H1 (cell line): ENCODE measurements at regions not wholly inside any gene's neighbourhood (a gene's known extent, or its start where the extent isn't known, plus 50 kb on each side); places are given as distances from the start of the nearest gene placed in this dataset.

Experiments
- CTCF ChIA-PET: fragments of 300-600 bp; sonication (Branson Sonifier 250); formaldehyde crosslinking; loops from one replicate; lab custom pipeline; 2021; ENCODE audit not compliant: partially characterized antibody; lab: Charles Lee
- POLR2A ChIA-PET: fragments of 300-600 bp; sonication (Branson Sonifier 250); formaldehyde crosslinking; loops from one replicate; lab custom pipeline; 2021; ENCODE audit warnings: inconsistent platforms; ENCODE audit not compliant: partially characterized antibody; lab: Charles Lee
- DNase-seq, 2 experiments: peaks; one replicate each; pipeline versions ENCODE4 v3.0.0 to v3.0.0-alpha.2; 2010 to 2022; ENCODE audit warnings: low spot score in 2 of 2, low read depth in 1 of 2, mixed read lengths in 1 of 2
- FAIRE-seq: peaks from 2 replicates; lab custom pipeline; 2011; peaks lifted over from hg19 to GRCh38; lab: Jason Lieb, UNC
- H2AFZ ChIP-seq: 2 replicates; pipeline ENCODE4 v1.8.1; 2012; ENCODE audit warnings: low read length, inconsistent platforms
- H2AK5ac ChIP-seq: 2 replicates; pipeline ENCODE4 v1.6.1; 2013; ENCODE audit warnings: low read depth, low read length
- H2BK120ac ChIP-seq: replicated peaks from 2 replicates; pipeline ENCODE3; 2013; ENCODE audit warnings: low read depth, low read length, inconsistent platforms
- H2BK12ac ChIP-seq: 2 replicates; pipeline ENCODE4 v1.6.1; 2013; ENCODE audit warnings: low read depth, low read length
- H2BK15ac ChIP-seq: 2 replicates; pipeline ENCODE4 v1.6.1; 2013; ENCODE audit warnings: low read length
- H2BK20ac ChIP-seq: 2 replicates; pipeline ENCODE4 v1.6.1; 2013; ENCODE audit warnings: low read length
- H2BK5ac ChIP-seq: 2 replicates; pipeline ENCODE4 v1.6.1; 2013; ENCODE audit warnings: low read depth, low read length
- H3K14ac ChIP-seq: 2 replicates; pipeline ENCODE4 v1.6.1; 2013; ENCODE audit warnings: inconsistent platforms; ENCODE audit not compliant: insufficient read length
- H3K18ac ChIP-seq: 2 replicates; pipeline ENCODE4 v1.6.1; 2013; ENCODE audit warnings: low read length; ENCODE audit errors: extremely low read depth
- H3K23ac ChIP-seq: 2 replicates; pipeline ENCODE4 v1.6.1; 2013; ENCODE audit warnings: inconsistent platforms; ENCODE audit not compliant: insufficient read length
- H3K23me2 ChIP-seq: 2 replicates; pipeline ENCODE4 v1.6.1; 2013; ENCODE audit warnings: low read depth, low read length
- H3K27ac ChIP-seq: 2 replicates; pipeline ENCODE4 v1.6.1; 2011; ENCODE audit warnings: low read depth, low read length, inconsistent platforms
- H3K27me3 ChIP-seq, 4 experiments: replicated peaks in 1 of 4; 1 replicate in 1 of 4; 2 replicates in 3 of 4; pipeline versions ENCODE4 v1.6.1 to v1.8.1; 2011 to 2013; ENCODE audit warnings: low read length in 3 of 4, mild to moderate bottlenecking in 3 of 4, inconsistent platforms in 2 of 4, mixed read lengths in 2 of 4, moderate library complexity in 1 of 4; ENCODE audit not compliant: control insufficient read depth in 3 of 4, insufficient read depth in 3 of 4; ENCODE audit errors: extremely low read depth in 1 of 4
- H3K36me3 ChIP-seq, 4 experiments: 2 replicates each; pipeline versions ENCODE4 v1.6.1 to v1.8.1; 2011 to 2013; ENCODE audit warnings: mild to moderate bottlenecking in 4 of 4, low read length in 3 of 4, moderate library complexity in 2 of 4, control low read depth in 1 of 4, inconsistent platforms in 1 of 4; ENCODE audit not compliant: insufficient read depth in 4 of 4, control insufficient read depth in 2 of 4
- H3K4ac ChIP-seq: replicated peaks from 2 replicates; pipeline ENCODE3; 2013; ENCODE audit warnings: low read length, low read depth, mixed read lengths, inconsistent platforms; ENCODE audit not compliant: insufficient read length
- H3K4me1 ChIP-seq, 4 experiments: replicated peaks in 1 of 4; 1 replicate in 1 of 4; 2 replicates in 3 of 4; pipeline versions ENCODE4 v1.6.1 to v1.8.1; 2011 to 2013; ENCODE audit warnings: low read length in 3 of 4, inconsistent platforms in 2 of 4, mixed read lengths in 1 of 4; ENCODE audit not compliant: insufficient read depth in 4 of 4, control insufficient read depth in 3 of 4
- H3K4me2 ChIP-seq, 2 experiments: 2 replicates each; pipeline versions ENCODE4 v1.6.1 to v1.8.1; 2011 to 2013; ENCODE audit warnings: low read depth in 2 of 2, low read length in 2 of 2, control low read depth in 1 of 2, inconsistent platforms in 1 of 2, mild to moderate bottlenecking in 1 of 2; ENCODE audit not compliant: insufficient read depth in 1 of 2
- H3K4me3 ChIP-seq, 4 experiments: fragments of 200-600, 300-600 bp in 1 of 4; sonication (generic), shearing (Covaris generic), sonication (Bioruptor Twin) in 1 of 4; 2 replicates each; pipeline versions ENCODE4 v1.5.1 to v1.8.1; 2011 to 2016; ENCODE audit warnings: low read length in 4 of 4, low read depth in 3 of 4, control low read depth in 2 of 4, inconsistent platforms in 2 of 4, mild to moderate bottlenecking in 2 of 4, mixed read lengths in 1 of 4, moderate library complexity in 1 of 4; ENCODE audit not compliant: insufficient read depth in 2 of 4; ENCODE audit errors: extremely low read depth in 1 of 4
- H3K56ac ChIP-seq: replicated peaks from 2 replicates; pipeline ENCODE3; 2013; ENCODE audit warnings: low read depth, mild to moderate bottlenecking, mixed read lengths, low read length, inconsistent platforms; ENCODE audit not compliant: insufficient read length
- H3K79me1 ChIP-seq: 2 replicates; pipeline ENCODE4 v1.6.1; 2013; ENCODE audit warnings: low read depth, low read length, control low read depth
- H3K79me2 ChIP-seq, 2 experiments: 2 replicates each; pipeline versions ENCODE4 v1.6.1 to v1.8.1; 2012 to 2013; ENCODE audit warnings: low read length in 2 of 2, mild to moderate bottlenecking in 2 of 2, inconsistent platforms in 1 of 2; ENCODE audit not compliant: insufficient read depth in 2 of 2, control insufficient read depth in 1 of 2
- H3K9ac ChIP-seq, 4 experiments: replicated peaks in 1 of 4; 1 replicate in 1 of 4; 2 replicates in 3 of 4; pipeline versions ENCODE4 v1.6.1 to v1.8.1; 2011 to 2013; ENCODE audit warnings: low read depth in 3 of 4, low read length in 3 of 4, control low read depth in 2 of 4, mild to moderate bottlenecking in 2 of 4, moderate library complexity in 2 of 4, inconsistent platforms in 1 of 4; ENCODE audit errors: extremely low read depth in 1 of 4
- H3K9me3 ChIP-seq, 2 experiments: 2 replicates each; pipeline versions ENCODE4 v1.6.1 to v1.8.1; 2012 to 2013; ENCODE audit warnings: mild to moderate bottlenecking in 2 of 2, moderate library complexity in 2 of 2, control low read depth in 1 of 2, inconsistent platforms in 1 of 2, low read depth in 1 of 2, low read length in 1 of 2, mixed read lengths in 1 of 2; ENCODE audit not compliant: insufficient read depth in 2 of 2
- H4K20me1 ChIP-seq, 2 experiments: replicated peaks in 1 of 2; 2 replicates each; pipeline versions ENCODE3 to v1.8.1; 2011 to 2013; ENCODE audit warnings: inconsistent platforms in 2 of 2, low read length in 2 of 2, mild to moderate bottlenecking in 1 of 2; ENCODE audit not compliant: insufficient read depth in 2 of 2, control insufficient read depth in 1 of 2
- H4K5ac ChIP-seq: 2 replicates; pipeline ENCODE4 v1.6.1; 2013; ENCODE audit warnings: low read length, low read depth, mixed read lengths, inconsistent platforms; ENCODE audit not compliant: insufficient read length
- H4K8ac ChIP-seq: 2 replicates; pipeline ENCODE4 v1.8.0; 2013; ENCODE audit warnings: mild to moderate bottlenecking, moderate library complexity, low read length, inconsistent platforms; ENCODE audit not compliant: insufficient read depth; ENCODE audit errors: extremely low read depth
- H4K91ac ChIP-seq: replicated peaks from 2 replicates; pipeline ENCODE3; 2013; ENCODE audit warnings: low read length, mixed read lengths, inconsistent platforms; ENCODE audit not compliant: insufficient read length
- WGBS, 2 experiments: shearing (Covaris generic) in 1 of 2; methylation state at CpG; one replicate each; pipeline versions ENCODE4 v1.1.6 to v1.1.7; 2013 to 2015; ENCODE audit warnings: low lambda C conversion rate in 2 of 2, mixed read lengths in 2 of 2, inconsistent platforms in 1 of 2, low coverage in 1 of 2, missing lambda C conversion rate in 1 of 2; ENCODE audit not compliant: insufficient replicate concordance in 2 of 2, insufficient coverage in 1 of 2, insufficient read length in 1 of 2; ENCODE audit errors: extremely low coverage in 1 of 2, missing lambda C conversion rate in 1 of 2; 5-methylcytosine and 5-hydroxymethylcytosine counted together

DNA sequence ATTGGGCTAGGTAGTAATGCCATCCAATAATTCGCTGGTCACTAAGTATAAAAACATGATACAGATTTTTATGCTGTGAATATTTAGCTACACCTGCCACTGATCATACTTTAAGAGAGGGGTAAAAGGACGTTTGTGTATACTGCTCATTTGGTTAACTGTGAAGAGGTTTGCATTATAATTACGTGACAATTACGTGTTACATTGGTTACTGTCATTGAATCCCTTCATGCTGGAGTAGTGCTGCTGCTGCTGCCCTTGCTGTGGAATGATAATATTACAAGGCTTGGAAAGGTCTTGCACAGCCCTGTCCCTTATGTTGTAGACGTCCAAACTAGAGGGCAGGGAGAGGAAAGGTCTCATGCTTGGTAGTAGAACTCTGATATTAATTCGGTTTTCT, 312.2 kb upstream of the ATP2B1 start:
- ChIA-PET POLR2A (no interaction called here), CTCF (interaction anchor here (0.6 to 1.5 kb wide), 4 partner anchors 8 to 181 kb away, joined by 3 to 7 read pairs (median 3); no protein-coding TSS in a partner anchor)
- Histone ChIP-seq H3K27me3 (no peaks in the 10 kb centered on the region), H2BK120ac (no peak overlapping the region), H4K20me1 (no peaks in the 10 kb centered on the region), H3K23me2 (no peaks in the 10 kb centered on the region), H2AFZ (no peak overlapping the region), H3K14ac (no peak overlapping the region), H3K4me3 (no peak overlapping the region), H4K91ac (no peak overlapping the region), H3K4me2 (no peak overlapping the region), H2BK5ac (no peak overlapping the region), H3K79me2 (no peaks in the 10 kb centered on the region), H3K23ac (no peak overlapping the region), H3K56ac (no peak overlapping the region), H3K36me3 (no peaks in the 10 kb centered on the region), H3K9ac (no peak overlapping the region), H2BK15ac (no peak overlapping the region), H3K4me1 (peaks cover 0 to 2% (median 0%) of the 10 kb centered on the region in 4 experiments; a peak in 1 of 7 replicates), H2AK5ac (no peak overlapping the region), H3K79me1 (no peaks in the 10 kb centered on the region), H3K9me3 (no peaks in the 10 kb centered on the region), H2BK20ac (no peak overlapping the region), H3K4ac (no peak overlapping the region), H4K5ac (no peak overlapping the region), H4K8ac (no peak overlapping the region), H2BK12ac (no peak overlapping the region; the same call in 1 of the 2 replicates), H3K18ac (no peak overlapping the region), H3K27ac (no peak overlapping the region)
- FAIRE-seq (no peak), DNase-seq (no peak)
- WGBS, 2 experiments = 82% methylated on average over 6 of the region's 6 CpGs; no CpG with 5 or more reads in 1 of the 2 experiments
